ENCODE measurements at regions not wholly inside any gene's neighbourhood (a gene's known extent, or its start where the extent isn't known, plus 50 kb on each side); places are given as distances from the start of the nearest gene placed in this dataset.

DNA sequence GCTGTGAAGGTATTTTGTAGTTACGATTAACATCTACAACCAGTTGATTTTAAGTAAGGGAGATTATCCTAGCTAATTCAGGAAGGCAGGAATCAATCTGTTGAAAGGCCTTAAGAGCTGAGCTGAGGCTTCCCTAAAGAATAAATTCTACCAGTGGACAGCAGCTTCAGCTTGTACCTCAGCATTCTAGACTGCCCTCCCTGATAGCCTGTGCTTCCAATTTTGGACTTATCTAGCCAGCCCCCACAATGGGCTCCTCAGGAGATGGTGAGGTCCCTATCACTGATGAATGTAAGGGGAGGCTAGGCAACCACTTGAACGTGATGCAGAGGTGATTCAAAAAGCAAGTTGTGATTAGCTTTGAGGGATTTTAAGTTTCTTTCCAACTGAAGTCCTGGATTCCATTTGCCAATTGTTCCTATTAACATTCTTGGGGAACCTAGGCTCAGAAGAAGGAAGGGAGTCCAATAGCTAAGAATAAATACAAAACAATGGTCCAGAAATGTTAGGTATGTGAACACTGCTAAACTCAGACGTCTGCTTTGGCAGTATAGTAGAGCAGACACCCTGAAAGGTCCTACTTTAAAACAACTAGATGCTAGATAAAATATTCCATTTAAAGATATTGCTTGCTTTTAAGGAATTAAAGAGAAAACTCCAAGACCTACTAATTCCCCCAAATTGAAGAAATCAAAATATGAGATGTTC lies 404.3 kb upstream of the TENM4 start:
- no peaks in the 10 kb centered on the region for H3K36me3 ChIP-seq (ENCODE audit: control insufficient read depth in 4 of 4, insufficient read depth in 4 of 4, low read length in 4 of 4)
- H3K9ac ChIP-seq (ENCODE audit: insufficient read depth in 1 of 2, low read length in 2 of 2): no peak overlapping the region
- H3K4me3 ChIP-seq: no peak overlapping the region
- peaks cover 0 to 2% (median 0%) of the 10 kb centered on the region in 4 donors for H3K9me3 ChIP-seq (ENCODE audit: control insufficient read depth in 4 of 4, insufficient read depth in 3 of 4, low read length in 3 of 4)
- ATAC-seq (ENCODE audit: insufficient read depth, low FRiP score) (no peak), DNase-seq (no peak)
- TF ChIP-seq, protein P1, sequence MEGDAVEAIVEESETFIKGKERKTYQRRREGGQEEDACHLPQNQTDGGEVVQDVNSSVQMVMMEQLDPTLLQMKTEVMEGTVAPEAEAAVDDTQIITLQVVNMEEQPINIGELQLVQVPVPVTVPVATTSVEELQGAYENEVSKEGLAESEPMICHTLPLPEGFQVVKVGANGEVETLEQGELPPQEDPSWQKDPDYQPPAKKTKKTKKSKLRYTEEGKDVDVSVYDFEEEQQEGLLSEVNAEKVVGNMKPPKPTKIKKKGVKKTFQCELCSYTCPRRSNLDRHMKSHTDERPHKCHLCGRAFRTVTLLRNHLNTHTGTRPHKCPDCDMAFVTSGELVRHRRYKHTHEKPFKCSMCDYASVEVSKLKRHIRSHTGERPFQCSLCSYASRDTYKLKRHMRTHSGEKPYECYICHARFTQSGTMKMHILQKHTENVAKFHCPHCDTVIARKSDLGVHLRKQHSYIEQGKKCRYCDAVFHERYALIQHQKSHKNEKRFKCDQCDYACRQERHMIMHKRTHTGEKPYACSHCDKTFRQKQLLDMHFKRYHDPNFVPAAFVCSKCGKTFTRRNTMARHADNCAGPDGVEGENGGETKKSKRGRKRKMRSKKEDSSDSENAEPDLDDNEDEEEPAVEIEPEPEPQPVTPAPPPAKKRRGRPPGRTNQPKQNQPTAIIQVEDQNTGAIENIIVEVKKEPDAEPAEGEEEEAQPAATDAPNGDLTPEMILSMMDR (IDR thresholded peaks at IDR 0.05; ENCODE audit: control extremely low read depth, extremely low read depth): no peak
- WGBS, 2 donors: 53 to 59% methylated on average over 3 of the region's 3 CpGs
- H3K4me1 ChIP-seq (ENCODE audit: control insufficient read depth in 5 of 5, insufficient read depth in 5 of 5, low read length in 5 of 5): peaks cover 0 to 10% (median 0%) of the 10 kb centered on the region in 5 donors
- H3K27ac ChIP-seq (ENCODE audit: low read depth in 1 of 2, low read length in 1 of 2): no peak overlapping the region
- H3K27me3 ChIP-seq (ENCODE audit: control insufficient read depth in 3 of 3, insufficient read depth in 3 of 3, low read length in 2 of 3): no peaks in the 10 kb centered on the region

DNA sequence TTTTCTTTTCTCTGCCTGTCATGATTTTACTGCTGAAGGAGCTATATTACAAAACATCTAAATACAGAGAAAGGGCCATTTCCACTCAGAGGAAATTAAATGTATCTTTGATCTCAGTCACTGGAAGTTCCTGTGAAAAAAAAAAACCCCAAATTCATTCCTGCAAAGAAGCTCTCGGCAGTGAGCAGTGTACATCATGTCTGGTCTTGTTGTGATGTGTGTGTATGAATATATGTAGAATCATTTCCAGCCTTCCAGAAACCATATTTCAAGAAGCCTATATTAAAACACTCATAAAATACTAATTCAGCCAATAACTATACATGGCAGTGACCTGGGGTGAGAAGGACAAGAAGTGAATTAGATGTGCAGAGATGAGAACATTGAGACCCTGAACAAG lies 393.2 kb upstream of the TENM4 start:
- Histone ChIP-seq H3K27me3 (ENCODE audit: control insufficient read depth in 3 of 3, insufficient read depth in 3 of 3, low read length in 2 of 3) (no peaks in the 10 kb centered on the region), H3K36me3 (ENCODE audit: control insufficient read depth in 4 of 4, insufficient read depth in 4 of 4, low read length in 4 of 4) (no peaks in the 10 kb centered on the region), H3K9ac (ENCODE audit: insufficient read depth in 1 of 2, low read length in 2 of 2) (no peak overlapping the region), H3K4me1 (ENCODE audit: control insufficient read depth in 5 of 5, insufficient read depth in 5 of 5, low read length in 5 of 5) (peaks cover 0 to 24% (median 0%) of the 10 kb centered on the region in 5 donors), H3K9me3 (ENCODE audit: control insufficient read depth in 4 of 4, insufficient read depth in 3 of 4, low read length in 3 of 4) (no peaks in the 10 kb centered on the region), H3K4me3 (no peak overlapping the region), H3K27ac (ENCODE audit: low read depth in 1 of 2, low read length in 1 of 2) (no peak overlapping the region)
- ATAC-seq (ENCODE audit: insufficient read depth, low FRiP score) (no peak), DNase-seq (no peak)
- TF ChIP-seq, protein P1 (IDR thresholded peaks at IDR 0.05; ENCODE audit: control extremely low read depth, extremely low read depth): no peak
- WGBS, 2 donors: 62 to 82% methylated on average over 1 of the region's 1 CpG

DNA sequence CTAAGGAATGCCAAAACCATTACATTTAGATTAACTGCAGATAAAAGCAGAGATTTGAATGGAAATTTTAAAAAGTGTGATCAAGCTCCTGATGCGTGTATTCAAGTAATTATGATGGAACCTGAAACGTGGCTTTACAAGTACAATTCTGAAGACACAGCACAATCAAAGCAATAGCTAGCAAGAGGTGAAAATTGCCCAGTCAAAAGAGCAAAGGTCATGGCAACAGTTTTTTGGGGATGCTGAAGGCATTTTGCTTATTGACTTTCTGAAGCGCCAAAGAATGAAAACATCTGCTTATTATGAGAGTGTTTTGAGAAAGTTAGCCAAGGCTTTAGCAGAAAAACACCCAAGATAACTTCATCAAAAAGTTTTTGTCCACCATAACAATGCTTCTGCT lies 389.6 kb upstream of the TENM4 start:
- WGBS, 2 donors: 67 to 75% methylated on average over 3 of the region's 3 CpGs
- Histone ChIP-seq H3K9ac (ENCODE audit: insufficient read depth in 1 of 2, low read length in 2 of 2) (no peak overlapping the region), H3K4me3 (no peak overlapping the region), H3K27ac (ENCODE audit: low read depth in 1 of 2, low read length in 1 of 2) (no peak overlapping the region), H3K36me3 (ENCODE audit: control insufficient read depth in 4 of 4, insufficient read depth in 4 of 4, low read length in 4 of 4) (no peaks in the 10 kb centered on the region), H3K9me3 (ENCODE audit: control insufficient read depth in 4 of 4, insufficient read depth in 3 of 4, low read length in 3 of 4) (no peaks in the 10 kb centered on the region), H3K27me3 (ENCODE audit: control insufficient read depth in 3 of 3, insufficient read depth in 3 of 3, low read length in 2 of 3) (no peaks in the 10 kb centered on the region), H3K4me1 (ENCODE audit: control insufficient read depth in 5 of 5, insufficient read depth in 5 of 5, low read length in 5 of 5) (peaks cover 0 to 33% (median 2%) of the 10 kb centered on the region in 5 donors)
- TF ChIP-seq, protein P1 (IDR thresholded peaks at IDR 0.05; ENCODE audit: control extremely low read depth, extremely low read depth): no peak
- peak; percentile 13 to 88 (median 87) for DNase-seq
- no peak for ATAC-seq (ENCODE audit: insufficient read depth, low FRiP score)

Data from lung (tissue), 11 donors.